Endothelial cell (in vitro differentiated cells): ENCODE measurements at regions not wholly inside any gene's neighbourhood (a gene's known extent, or its start where the extent isn't known, plus 50 kb on each side); places are given as distances from the start of the nearest gene placed in this dataset.

Experiments used
- DNase-seq: peaks from one replicate; pipeline ENCODE4 v3.0.0; 2021; ENCODE audit warnings: low spot score
- H3K27ac Mint-ChIP-seq: one replicate; pipeline ENCODE4 v1.8.0; 2021; ENCODE audit warnings: mixed read lengths, inconsistent platforms; ENCODE audit not compliant: unreplicated experiment
- H3K27me3 Mint-ChIP-seq: one replicate; pipeline ENCODE4 v1.8.0; 2021; ENCODE audit warnings: mild to moderate bottlenecking, moderate library complexity, mixed read lengths, inconsistent platforms; ENCODE audit not compliant: unreplicated experiment
- H3K36me3 Mint-ChIP-seq: one replicate; pipeline ENCODE4 v1.8.0; 2021; ENCODE audit warnings: mild to moderate bottlenecking, low read depth, mixed read lengths, inconsistent platforms; ENCODE audit not compliant: unreplicated experiment
- H3K4me1 Mint-ChIP-seq: one replicate; pipeline ENCODE4 v1.8.0; 2021; ENCODE audit warnings: mild to moderate bottlenecking, mixed read lengths, inconsistent platforms; ENCODE audit not compliant: unreplicated experiment
- H3K4me3 Mint-ChIP-seq: one replicate; pipeline ENCODE4 v1.8.0; 2021; ENCODE audit warnings: mild to moderate bottlenecking, mixed read lengths, inconsistent platforms; ENCODE audit not compliant: unreplicated experiment
- H3K9me3 Mint-ChIP-seq: one replicate; pipeline ENCODE4 v1.8.0; 2021; ENCODE audit warnings: mixed read lengths, inconsistent platforms; ENCODE audit not compliant: unreplicated experiment
- CTCF ChIP-seq: fragments of 200-600 bp; sonication (generic); IDR thresholded peaks from one replicate; pipeline ENCODE4 v1.5.0; 2021; ENCODE audit warnings: antibody characterized with exemption; ENCODE audit not compliant: unreplicated experiment

DNA sequence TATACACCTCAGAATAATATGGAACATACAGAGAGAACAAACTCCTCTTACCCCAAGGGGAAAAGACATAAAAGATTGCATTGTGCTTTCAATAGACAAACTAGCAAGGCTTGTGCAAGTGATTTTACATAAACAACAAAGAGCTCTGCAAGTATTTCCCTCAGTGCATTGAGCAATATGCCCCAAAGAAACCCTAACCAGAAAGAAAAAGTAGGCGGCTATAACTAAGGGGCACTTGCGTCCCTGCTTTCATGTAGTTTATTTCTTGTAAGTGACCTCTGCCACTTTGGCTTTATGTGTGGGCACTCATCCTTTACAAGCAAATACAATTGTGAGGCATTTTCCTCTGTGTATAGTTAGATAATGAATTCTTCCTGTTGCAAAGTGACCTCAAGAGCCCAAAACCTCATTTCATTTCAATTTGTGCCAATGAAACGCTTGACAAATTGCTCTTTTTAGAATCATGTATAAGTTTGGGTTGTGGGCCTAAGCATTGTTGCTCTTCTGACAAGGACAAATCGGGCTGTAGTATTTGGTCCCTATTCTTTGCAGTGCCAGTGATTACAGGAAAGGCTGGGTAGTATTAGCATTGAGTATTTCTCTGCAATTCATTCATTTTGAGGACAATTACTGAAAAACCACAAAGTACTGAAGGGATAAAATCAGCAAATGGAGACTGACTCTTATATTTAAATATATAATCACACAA lies 282.2 kb downstream of the DTWD2 start:
- Mint-ChIP-seq H3K36me3 (peaks cover 11% of the 10 kb centered on the region), H3K27ac (no peak overlapping the region), H3K4me3 (no peak overlapping the region), H3K9me3 (peaks cover 16% of the 10 kb centered on the region), H3K4me1 (no peaks in the 10 kb centered on the region), H3K27me3 (peaks cover 4% of the 10 kb centered on the region)
- DNase-seq: no peak
- no peak for TF ChIP-seq CTCF

- DNase-seq: no peak
- peaks cover 11% of the 10 kb centered on the region for H3K36me3 Mint-ChIP-seq
- no peak for TF ChIP-seq CTCF
- H3K27me3 Mint-ChIP-seq: peaks cover 4% of the 10 kb centered on the region
- no peak overlapping the region for H3K27ac Mint-ChIP-seq
- H3K4me1 Mint-ChIP-seq: no peaks in the 10 kb centered on the region
- H3K4me3 Mint-ChIP-seq: no peak overlapping the region
- peaks cover 16% of the 10 kb centered on the region for H3K9me3 Mint-ChIP-seq
These were observed 285.1 kb downstream of the DTWD2 start for GRCh38 chr5:118703241-118703640.

GRCh38 chr5:118701791-118702190 lies 286.6 kb downstream of the DTWD2 start:
- Mint-ChIP-seq H3K9me3 (peaks cover 16% of the 10 kb centered on the region), H3K4me3 (no peak overlapping the region), H3K36me3 (peaks cover 11% of the 10 kb centered on the region), H3K27me3 (peaks cover 4% of the 10 kb centered on the region), H3K4me1 (no peaks in the 10 kb centered on the region), H3K27ac (no peak overlapping the region)
- TF ChIP-seq CTCF: no peak
- DNase-seq: no peak

GRCh38 chr5:118700510-118700909 lies 287.8 kb downstream of the DTWD2 start:
- H3K4me3 Mint-ChIP-seq: no peak overlapping the region
- no peak for DNase-seq
- H3K27me3 Mint-ChIP-seq: peaks cover 4% of the 10 kb centered on the region
- H3K36me3 Mint-ChIP-seq: peaks cover 11% of the 10 kb centered on the region
- H3K27ac Mint-ChIP-seq: no peak overlapping the region
- peaks cover 16% of the 10 kb centered on the region for H3K9me3 Mint-ChIP-seq
- no peaks in the 10 kb centered on the region for H3K4me1 Mint-ChIP-seq
- TF ChIP-seq CTCF: no peak

GRCh38 chr5:118698774-118699173 lies 289.6 kb downstream of the DTWD2 start:
- no peak for TF ChIP-seq CTCF
- H3K27me3 Mint-ChIP-seq: peaks cover 1% of the 10 kb centered on the region
- peaks cover 12% of the 10 kb centered on the region for H3K9me3 Mint-ChIP-seq
- no peaks in the 10 kb centered on the region for H3K4me1 Mint-ChIP-seq
- no peak overlapping the region for H3K27ac Mint-ChIP-seq
- no peak for DNase-seq
- peaks cover 8% of the 10 kb centered on the region for H3K36me3 Mint-ChIP-seq
- H3K4me3 Mint-ChIP-seq: no peak overlapping the region
